PFSK-1 (cell line): ENCODE measurements at regions not wholly inside any gene's neighbourhood (a gene's known extent, or its start where the extent isn't known, plus 50 kb on each side); places are given as distances from the start of the nearest gene placed in this dataset.

Source experiments
- FOXP2 ChIP-seq: optimal IDR thresholded peaks from 2 replicates; pipeline ENCODE3; 2011; ENCODE audit warnings: borderline replicate concordance, control low read depth, inconsistent platforms; ENCODE audit not compliant: insufficient read depth; ENCODE audit errors: extremely low read length, extremely low read depth
- POLR2AphosphoS5 ChIP-seq: IDR thresholded peaks from 2 replicates; pipeline ENCODE4 v1.6.1; 2012; ENCODE audit warnings: low read depth, mild to moderate bottlenecking, control low read depth, low read length, moderate library complexity
- REST ChIP-seq, 2 experiments: IDR thresholded peaks; 2 replicates each; pipeline versions ENCODE4 v1.6.1 to v1.8.0; 2011 to 2012; ENCODE audit warnings: low read depth in 2 of 2, low read length in 2 of 2, control low read depth in 1 of 2, inconsistent platforms in 1 of 2, mild to moderate bottlenecking in 1 of 2, moderate library complexity in 1 of 2; ENCODE audit not compliant: insufficient read depth in 1 of 2
- SIN3A ChIP-seq: IDR thresholded peaks from 2 replicates; pipeline ENCODE4 v1.6.1; 2012; ENCODE audit warnings: mild to moderate bottlenecking, low read length, moderate library complexity, borderline replicate concordance; ENCODE audit not compliant: insufficient read depth
- TAF1 ChIP-seq: IDR thresholded peaks from 2 replicates; pipeline ENCODE4 v1.6.1; 2012; ENCODE audit warnings: low read length, control low read depth, borderline replicate concordance; ENCODE audit not compliant: insufficient read depth

DNA sequence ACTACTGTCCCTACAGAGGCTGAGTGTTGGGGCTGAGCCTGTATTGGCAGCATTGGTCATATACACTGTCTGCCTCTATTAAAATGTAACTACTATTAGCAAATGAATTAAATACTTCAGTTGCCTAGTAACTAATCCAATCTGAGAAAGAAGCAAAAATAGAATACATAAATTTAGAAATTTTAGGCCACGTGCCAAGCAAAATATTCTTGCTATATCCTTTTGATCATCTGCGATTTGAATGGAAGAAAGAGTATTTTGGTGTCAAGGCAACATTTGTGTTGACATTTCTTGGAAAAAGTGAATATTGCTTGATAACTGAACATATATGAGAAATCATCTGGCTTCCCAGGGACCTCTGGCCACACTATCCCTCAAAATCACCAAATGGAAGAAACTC, 148.2 kb upstream of the TOPAZ1 start:
- TF ChIP-seq SIN3A: no peak
- no peak for TF ChIP-seq FOXP2
- no peak for TF ChIP-seq REST (IDR thresholded peaks at IDR 0.05; ENCODE audit: insufficient read depth in 1 of 2, low read depth in 2 of 2, low read length in 2 of 2)
- TF ChIP-seq TAF1: no peak
- TF ChIP-seq POLR2AphosphoS5: no peak

DNA sequence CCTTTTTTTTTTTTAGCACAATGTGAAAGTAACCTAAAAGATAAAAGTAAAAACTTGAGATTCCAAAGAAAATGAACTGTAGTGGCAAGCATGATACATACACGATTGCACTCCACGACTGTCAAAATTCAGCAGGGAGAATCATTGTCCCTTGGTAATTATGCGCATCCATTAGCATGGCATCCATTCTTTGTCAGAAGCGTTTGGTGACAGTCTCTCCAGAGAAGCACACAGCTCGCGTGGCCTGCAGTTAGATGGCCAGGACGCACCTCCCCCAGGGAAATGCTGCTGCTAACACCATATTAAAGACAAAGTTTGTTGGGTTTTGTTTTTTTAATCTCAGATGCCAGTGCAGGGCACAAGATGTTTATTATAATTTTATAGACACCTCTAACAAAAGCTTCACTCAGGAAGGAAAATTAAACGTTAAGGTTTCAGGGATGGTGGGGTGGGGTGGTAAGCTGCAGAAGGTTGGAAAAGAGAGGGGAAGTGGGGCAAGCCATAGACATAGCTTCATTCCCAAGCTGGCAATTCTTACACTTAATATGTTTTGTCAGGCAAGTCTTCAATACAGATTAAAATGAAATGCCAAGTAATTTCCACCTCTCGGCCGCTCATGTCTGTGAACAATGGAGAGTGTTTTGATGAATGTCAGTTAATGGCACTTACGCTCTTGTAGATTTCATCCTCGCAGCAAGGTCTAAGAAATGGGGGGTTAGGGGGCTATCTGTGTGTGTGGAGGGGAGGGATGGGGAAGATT, 142.8 kb upstream of the TOPAZ1 start:
- TF ChIP-seq TAF1 (no peak), POLR2AphosphoS5 (no peak), SIN3A (no peak), FOXP2 (no peak), REST (IDR thresholded peaks at IDR 0.05; ENCODE audit: insufficient read depth in 1 of 2, low read depth in 2 of 2, low read length in 2 of 2) (no peak)

GRCh38 chr3:44099566-44100297, 142.0 kb upstream of the TOPAZ1 start:
- TF ChIP-seq POLR2AphosphoS5 (no peak), REST (IDR thresholded peaks at IDR 0.05; ENCODE audit: insufficient read depth in 1 of 2, low read depth in 2 of 2, low read length in 2 of 2) (no peak), FOXP2 (no peak)

DNA sequence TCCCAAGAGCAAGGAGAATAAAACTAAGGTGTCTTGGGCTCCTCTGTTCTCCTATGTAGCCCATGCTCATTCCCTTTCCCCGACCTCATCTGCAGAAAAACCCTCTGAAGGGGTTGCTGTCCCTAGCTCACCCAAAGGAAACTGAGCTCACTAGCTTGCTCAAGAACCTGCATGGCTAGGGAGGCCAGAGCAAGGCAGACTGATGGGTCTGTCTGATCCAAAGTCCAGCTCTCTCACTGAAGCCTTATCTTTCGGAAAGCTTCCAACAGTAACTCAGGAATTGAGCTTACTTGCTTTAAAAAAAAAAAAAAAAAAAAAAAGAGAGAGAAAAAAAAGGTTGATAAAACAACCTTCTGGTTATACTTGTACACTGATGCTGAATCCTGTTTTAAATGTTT, 141.4 kb upstream of the TOPAZ1 start:
- no peak for TF ChIP-seq SIN3A
- no peak for TF ChIP-seq TAF1
- TF ChIP-seq POLR2AphosphoS5: no peak
- TF ChIP-seq REST (IDR thresholded peaks at IDR 0.05; ENCODE audit: insufficient read depth in 1 of 2, low read depth in 2 of 2, low read length in 2 of 2): no peak
- TF ChIP-seq FOXP2: no peak
